GM19043 (cell line): ENCODE measurements at regions not wholly inside any gene's neighbourhood (a gene's known extent, or its start where the extent isn't known, plus 50 kb on each side); places are given as distances from the start of the nearest gene placed in this dataset.
"Not testable (repeated sequence)": the region's sequence is repeated elsewhere in the genome, so short reads cannot be mapped to it uniquely, and the experiment has no call there.

Source experiments
- ATAC-seq: cut with Tn5 transposase; IDR thresholded peaks from one replicate; pipeline ENCODE4 v1.9.1; 2021; ENCODE audit warnings: low read depth; ENCODE audit not compliant: unreplicated experiment

GRCh38 chr4:12041828-12042227 is 613.1 kb upstream of the HS3ST1 start:
- no peak for ATAC-seq

GRCh38 chr4:12036450-12036849 is 607.8 kb upstream of the HS3ST1 start:
- no peak for ATAC-seq

- ATAC-seq = no peak
Observed at GRCh38 chr4:12028258-12028657, 599.6 kb upstream of the HS3ST1 start.

- ATAC-seq = no peak
Observed at GRCh38 chr4:12022409-12022808, 593.7 kb upstream of the HS3ST1 start.

GRCh38 chr4:12016729-12017128 is 588.0 kb upstream of the HS3ST1 start:
- ATAC-seq = no peak

GRCh38 chr4:12005471-12005870 is 576.8 kb upstream of the HS3ST1 start:
- no peak for ATAC-seq

GRCh38 chr4:11996581-11996980 is 567.9 kb upstream of the HS3ST1 start:
- ATAC-seq = not testable (repeated sequence)

- ATAC-seq = no peak
Observed at GRCh38 chr4:11976726-11977263, 548.1 kb upstream of the HS3ST1 start.

- ATAC-seq = no peak
Observed at GRCh38 chr4:11973270-11973669, 544.6 kb upstream of the HS3ST1 start.

- no peak for ATAC-seq
Observed at GRCh38 chr4:11970754-11971153, 542.1 kb upstream of the HS3ST1 start.

- no peak for ATAC-seq
Observed at GRCh38 chr4:11966782-11967181, 538.1 kb upstream of the HS3ST1 start.

- no peak for ATAC-seq
Observed at GRCh38 chr4:11954093-11954492, 525.4 kb upstream of the HS3ST1 start.

- ATAC-seq = no peak
Observed at GRCh38 chr4:11949355-11949754, 520.7 kb upstream of the HS3ST1 start.

GRCh38 chr4:11947629-11948028 is 518.9 kb upstream of the HS3ST1 start:
- ATAC-seq = not testable (repeated sequence)

GRCh38 chr4:11937941-11938340 is 509.2 kb upstream of the HS3ST1 start:
- ATAC-seq = no peak

GRCh38 chr4:11931266-11931820 is 502.6 kb upstream of the HS3ST1 start:
- ATAC-seq = no peak

- ATAC-seq = no peak
Observed at GRCh38 chr4:11929080-11929479, 500.4 kb upstream of the HS3ST1 start.

GRCh38 chr4:11919316-11919715 is 490.6 kb upstream of the HS3ST1 start:
- ATAC-seq = no peak

GRCh38 chr4:11914406-11914805 is 485.7 kb upstream of the HS3ST1 start:
- no peak for ATAC-seq

- no peak for ATAC-seq
Observed at GRCh38 chr4:11912886-11913285, 484.2 kb upstream of the HS3ST1 start.

- ATAC-seq = no peak
Observed at GRCh38 chr4:11910812-11911211, 482.1 kb upstream of the HS3ST1 start.

- ATAC-seq = no peak
Observed at GRCh38 chr4:11908712-11909111, 480.0 kb upstream of the HS3ST1 start.

GRCh38 chr4:11908205-11908604 is 479.5 kb upstream of the HS3ST1 start:
- ATAC-seq = no peak
